ENCODE measurements at regions not wholly inside any gene's neighbourhood (a gene's known extent, or its start where the extent isn't known, plus 50 kb on each side); places are given as distances from the start of the nearest gene placed in this dataset.
"Not testable (repeated sequence)": the region's sequence is repeated elsewhere in the genome, so short reads cannot be mapped to it uniquely, and the experiment has no call there.

GRCh38 chr6:106745824-106746582 lies 116.6 kb downstream of the QRSL1 start:
- Histone ChIP-seq H3K27me3 (ENCODE audit: low read depth) (peaks cover 6% of the 10 kb centered on the region), H3K27ac (replicated peaks) (no peak overlapping the region), H3K36me3 (no peaks in the 10 kb centered on the region), H3K4me1 (no peaks in the 10 kb centered on the region), H3K9me3 (replicated peaks) (no peaks in the 10 kb centered on the region), H3K4me3 (no peak overlapping the region)
- no peak for DNase-seq
- intact Hi-C loops (cut with micrococcal nuclease) = no loop called here
- no peak for TF ChIP-seq CTCF (IDR thresholded peaks at IDR 0.05; ENCODE audit: borderline replicate concordance)

DNA sequence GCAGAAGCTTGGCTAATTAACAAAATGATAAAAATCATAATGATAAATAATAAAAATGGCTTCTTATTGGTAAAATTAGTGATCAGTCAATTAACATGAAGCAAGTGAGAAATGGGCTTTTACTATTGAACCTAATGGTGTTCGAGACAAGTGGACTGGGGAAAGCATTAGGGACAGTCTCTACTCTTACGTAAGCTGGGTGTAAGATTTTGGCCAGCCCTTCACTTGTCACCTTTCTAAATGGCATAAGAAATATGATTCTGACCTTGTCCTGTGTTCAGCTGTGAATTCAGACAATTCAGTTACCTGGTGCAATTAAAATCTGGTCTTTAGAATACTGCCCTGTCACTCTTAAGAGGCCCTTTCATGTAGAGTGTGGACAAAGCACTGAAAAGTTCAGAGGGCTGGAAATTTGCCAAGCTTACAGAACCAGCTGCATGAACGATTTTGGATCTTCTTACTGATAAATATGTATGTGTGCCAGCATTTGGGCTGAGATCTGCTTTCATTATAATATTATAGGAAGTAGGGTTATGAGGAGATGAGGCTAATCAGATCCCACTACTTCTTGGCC lies 115.9 kb downstream of the QRSL1 start:
- TF ChIP-seq CTCF (IDR thresholded peaks at IDR 0.05; ENCODE audit: borderline replicate concordance) = no peak
- no peak for DNase-seq
- H3K9me3 ChIP-seq (replicated peaks) = no peaks in the 10 kb centered on the region
- intact Hi-C loops (cut with micrococcal nuclease) = no loop called here
- no peaks in the 10 kb centered on the region for H3K4me1 ChIP-seq
- H3K27me3 ChIP-seq (ENCODE audit: low read depth) = peaks cover 6% of the 10 kb centered on the region
- H3K36me3 ChIP-seq = no peaks in the 10 kb centered on the region
- H3K4me3 ChIP-seq = no peak overlapping the region
- H3K27ac ChIP-seq (replicated peaks) = no peak overlapping the region

DNA sequence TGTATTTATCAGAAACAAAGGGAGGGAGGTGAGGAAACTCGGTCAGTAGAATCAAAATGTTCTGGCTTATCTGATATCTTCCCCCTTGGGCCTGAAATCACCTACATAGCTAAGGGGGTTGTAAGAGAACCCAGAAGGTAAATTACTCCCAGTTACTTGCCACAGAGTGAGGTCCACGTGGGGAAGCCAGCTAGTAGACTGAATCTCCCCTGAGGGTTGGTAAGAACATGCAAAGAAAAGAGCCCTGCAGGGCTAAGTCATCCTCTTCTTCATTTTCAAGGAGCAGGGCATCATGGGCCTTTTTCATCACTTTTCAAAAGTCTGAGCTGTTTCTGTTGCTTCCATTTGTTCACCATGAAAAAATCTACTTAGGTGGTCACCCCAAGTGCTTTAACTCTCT lies 115.4 kb downstream of the QRSL1 start:
- H3K4me1 ChIP-seq = peaks cover 3% of the 10 kb centered on the region
- H3K27ac ChIP-seq (replicated peaks) = no peak overlapping the region
- H3K9me3 ChIP-seq (replicated peaks) = no peaks in the 10 kb centered on the region
- intact Hi-C loops (cut with micrococcal nuclease) = no loop called here
- DNase-seq = no peak
- no peaks in the 10 kb centered on the region for H3K36me3 ChIP-seq
- no peak for TF ChIP-seq CTCF (IDR thresholded peaks at IDR 0.05; ENCODE audit: borderline replicate concordance)
- no peak overlapping the region for H3K4me3 ChIP-seq
- peaks cover 6% of the 10 kb centered on the region for H3K27me3 ChIP-seq (ENCODE audit: low read depth)

DNA sequence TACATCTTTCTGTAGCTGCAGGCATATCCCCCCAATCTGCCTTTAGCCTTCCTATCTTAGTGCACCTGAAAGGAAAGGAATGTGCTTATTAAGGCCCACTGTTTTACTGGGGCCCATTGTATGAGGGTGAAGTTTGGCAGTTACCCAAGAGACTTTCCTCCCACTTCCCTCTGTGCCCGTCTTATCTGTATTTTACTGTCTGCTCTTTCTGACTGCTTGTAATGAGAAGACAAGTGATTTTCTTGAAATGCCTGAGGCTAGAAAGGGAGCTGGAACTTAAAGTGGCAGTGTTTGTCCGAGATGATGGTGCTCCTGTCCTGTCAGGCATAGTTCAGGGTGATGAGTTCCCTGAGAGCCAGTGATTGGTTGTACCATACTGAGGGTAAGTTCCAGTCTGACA lies 114.7 kb downstream of the QRSL1 start:
- H3K4me3 ChIP-seq; DNase-seq; H3K36me3 ChIP-seq; H3K27me3 ChIP-seq (ENCODE audit: low read depth); H3K4me1 ChIP-seq; intact Hi-C loops (cut with micrococcal nuclease); H3K27ac ChIP-seq (replicated peaks); H3K9me3 ChIP-seq (replicated peaks): not testable (repeated sequence)

DNA sequence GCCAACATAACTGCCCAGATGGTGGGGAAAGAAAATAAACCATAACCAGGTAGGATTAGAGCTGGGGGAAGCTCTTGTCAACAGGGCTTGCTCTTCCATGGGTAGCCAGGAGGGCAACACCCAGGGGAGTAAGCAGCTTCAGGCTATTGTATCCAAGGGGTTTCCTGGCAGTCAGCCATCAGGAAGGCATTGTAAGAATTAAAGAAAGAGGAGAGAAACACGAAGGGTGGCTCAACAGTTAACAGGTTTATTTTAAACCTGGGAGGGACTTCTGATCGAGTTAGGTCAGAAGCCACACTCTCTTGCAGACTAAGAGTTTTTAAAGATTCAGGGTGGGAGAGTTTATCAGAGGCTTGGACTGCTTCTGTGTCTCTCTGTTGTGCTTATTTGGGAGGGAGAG lies 114.2 kb downstream of the QRSL1 start:
- H3K9me3 ChIP-seq (replicated peaks) = no peaks in the 10 kb centered on the region
- H3K27me3 ChIP-seq (ENCODE audit: low read depth) = peaks cover 6% of the 10 kb centered on the region
- peaks cover 10% of the 10 kb centered on the region for H3K4me1 ChIP-seq
- no peak overlapping the region for H3K27ac ChIP-seq (replicated peaks)
- TF ChIP-seq CTCF (IDR thresholded peaks at IDR 0.05; ENCODE audit: borderline replicate concordance) = no peak
- no peak overlapping the region for H3K4me3 ChIP-seq
- no peak for DNase-seq
- H3K36me3 ChIP-seq = no peaks in the 10 kb centered on the region
- intact Hi-C loops (cut with micrococcal nuclease) = no loop called here

DNA sequence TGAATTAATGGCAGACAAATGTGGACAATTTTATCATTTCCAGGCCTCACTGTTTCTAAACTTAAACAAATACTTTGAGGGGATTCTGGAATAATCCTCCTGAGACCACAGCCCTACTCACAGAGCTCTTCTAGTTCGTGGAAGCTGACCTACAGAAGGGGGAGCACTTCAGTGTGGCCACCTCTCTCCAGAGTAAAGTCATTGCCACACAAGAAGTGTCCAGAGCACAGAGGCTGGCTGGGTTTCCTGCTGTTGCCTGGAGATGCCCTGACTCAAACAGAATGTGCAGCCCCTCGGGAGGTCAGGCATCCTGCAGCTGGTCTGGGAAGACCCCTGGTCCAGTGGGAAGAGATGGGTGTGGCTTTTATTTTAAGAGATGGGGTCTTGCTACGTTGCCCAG lies 110.9 kb downstream of the QRSL1 start:
- intact Hi-C loops (cut with micrococcal nuclease) = no loop called here
- H3K4me1 ChIP-seq = peaks cover 10% of the 10 kb centered on the region
- H3K9me3 ChIP-seq (replicated peaks) = peaks cover 11% of the 10 kb centered on the region
- no peaks in the 10 kb centered on the region for H3K36me3 ChIP-seq
- DNase-seq = no peak
- no peak overlapping the region for H3K4me3 ChIP-seq
- no peak for TF ChIP-seq CTCF (IDR thresholded peaks at IDR 0.05; ENCODE audit: borderline replicate concordance)
- no peak overlapping the region for H3K27ac ChIP-seq (replicated peaks)
- peaks cover 3% of the 10 kb centered on the region for H3K27me3 ChIP-seq (ENCODE audit: low read depth)

Data from left ventricle myocardium inferior (tissue), 1 donor.